Glomerular visceral epithelial cell (primary cell): ENCODE measurements at regions not wholly inside any gene's neighbourhood (a gene's known extent, or its start where the extent isn't known, plus 50 kb on each side); places are given as distances from the start of the nearest gene placed in this dataset.
A peak's percentile ranks its signal among the peaks of the same experiment; 100 is the strongest.
"Not testable (repeated sequence)": the region's sequence is repeated elsewhere in the genome, so short reads cannot be mapped to it uniquely, and the experiment has no call there.

Experiments
- DNase-seq: peaks from one replicate; pipeline ENCODE4 v3.0.0-alpha.2; 2016; ENCODE audit errors: extremely low spot score

- DNase-seq, result not testable (repeated sequence)
These were observed 347.0 kb upstream of the CDH5 start for GRCh38 chr16:66019502-66019901.

GRCh38 chr16:66014221-66014620, 352.3 kb upstream of the CDH5 start:
- no peak for DNase-seq

- no peak for DNase-seq
These were observed 353.0 kb upstream of the CDH5 start for GRCh38 chr16:66013486-66013885.

GRCh38 chr16:66008136-66008535, 358.4 kb upstream of the CDH5 start:
- DNase-seq, result no peak

- no peak for DNase-seq
These were observed 358.8 kb upstream of the CDH5 start for GRCh38 chr16:66007717-66008116.

- no peak for DNase-seq
These were observed 360.0 kb upstream of the CDH5 start for GRCh38 chr16:66006485-66006884.

GRCh38 chr16:66004699-66005098, 361.8 kb upstream of the CDH5 start:
- DNase-seq, result no peak

GRCh38 chr16:66003201-66003600, 363.3 kb upstream of the CDH5 start:
- DNase-seq, result no peak

- no peak for DNase-seq
These were observed 363.9 kb upstream of the CDH5 start for GRCh38 chr16:66002601-66003000.

- DNase-seq, result no peak
These were observed 365.1 kb upstream of the CDH5 start for GRCh38 chr16:66001432-66001831.

GRCh38 chr16:65998443-65998842, 368.0 kb upstream of the CDH5 start:
- DNase-seq, result no peak

GRCh38 chr16:65994291-65994690, 372.2 kb upstream of the CDH5 start:
- DNase-seq, result no peak

- no peak for DNase-seq
These were observed 375.3 kb upstream of the CDH5 start for GRCh38 chr16:65991149-65991701.

GRCh38 chr16:65989861-65990604, 376.5 kb upstream of the CDH5 start:
- DNase-seq, result no peak

- DNase-seq, result no peak
These were observed 378.4 kb upstream of the CDH5 start for GRCh38 chr16:65988024-65988595.

- DNase-seq, result no peak
These were observed 382.2 kb upstream of the CDH5 start for GRCh38 chr16:65984296-65984695.

- no peak for DNase-seq
These were observed 385.4 kb upstream of the CDH5 start for GRCh38 chr16:65981057-65981456.

- peak; percentile 21 for DNase-seq
These were observed 391.3 kb upstream of the CDH5 start for GRCh38 chr16:65975049-65975708.

GRCh38 chr16:65967376-65967775, 399.1 kb upstream of the CDH5 start:
- peak; percentile 1 for DNase-seq

- DNase-seq, result no peak
These were observed 400.9 kb upstream of the CDH5 start for GRCh38 chr16:65965628-65966027.

GRCh38 chr16:65964752-65965151, 401.7 kb upstream of the CDH5 start:
- no peak for DNase-seq

- no peak for DNase-seq
These were observed 404.9 kb upstream of the CDH5 start for GRCh38 chr16:65961476-65962143.
